ENCODE measurements at regions not wholly inside any gene's neighbourhood (a gene's known extent, or its start where the extent isn't known, plus 50 kb on each side); places are given as distances from the start of the nearest gene placed in this dataset.

DNA sequence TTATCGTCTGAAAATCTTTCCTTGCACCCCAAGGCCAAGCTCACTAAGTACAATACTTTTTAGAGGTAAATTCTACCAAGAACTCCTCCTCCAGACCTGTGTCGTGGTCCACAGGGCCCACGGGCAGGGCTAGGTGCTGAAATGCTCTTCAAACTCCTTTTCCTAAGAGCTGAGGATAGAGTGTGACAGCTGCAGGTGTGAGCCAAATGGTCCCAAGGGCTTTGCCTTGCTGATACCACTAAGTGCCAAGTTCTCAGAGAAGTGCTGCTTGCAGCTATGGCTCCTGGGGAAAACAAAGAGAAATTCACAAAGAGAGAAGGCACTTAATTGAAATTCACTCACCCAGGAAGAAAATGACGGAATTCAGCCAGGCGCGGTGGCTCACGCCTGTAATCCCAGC, 868.9 kb upstream of the AUTS2 start:
- Histone ChIP-seq H3K27ac (no peak overlapping the region), H3K9me3 (peaks cover 0 to 4% of the 10 kb centered on the region in 2 donors), H3K4me1 (no peaks in the 10 kb centered on the region), H3K4me3 (no peak overlapping the region), H3K27me3 (no peaks in the 10 kb centered on the region), H3K36me3 (no peaks in the 10 kb centered on the region)
- TF ChIP-seq, protein P1, sequence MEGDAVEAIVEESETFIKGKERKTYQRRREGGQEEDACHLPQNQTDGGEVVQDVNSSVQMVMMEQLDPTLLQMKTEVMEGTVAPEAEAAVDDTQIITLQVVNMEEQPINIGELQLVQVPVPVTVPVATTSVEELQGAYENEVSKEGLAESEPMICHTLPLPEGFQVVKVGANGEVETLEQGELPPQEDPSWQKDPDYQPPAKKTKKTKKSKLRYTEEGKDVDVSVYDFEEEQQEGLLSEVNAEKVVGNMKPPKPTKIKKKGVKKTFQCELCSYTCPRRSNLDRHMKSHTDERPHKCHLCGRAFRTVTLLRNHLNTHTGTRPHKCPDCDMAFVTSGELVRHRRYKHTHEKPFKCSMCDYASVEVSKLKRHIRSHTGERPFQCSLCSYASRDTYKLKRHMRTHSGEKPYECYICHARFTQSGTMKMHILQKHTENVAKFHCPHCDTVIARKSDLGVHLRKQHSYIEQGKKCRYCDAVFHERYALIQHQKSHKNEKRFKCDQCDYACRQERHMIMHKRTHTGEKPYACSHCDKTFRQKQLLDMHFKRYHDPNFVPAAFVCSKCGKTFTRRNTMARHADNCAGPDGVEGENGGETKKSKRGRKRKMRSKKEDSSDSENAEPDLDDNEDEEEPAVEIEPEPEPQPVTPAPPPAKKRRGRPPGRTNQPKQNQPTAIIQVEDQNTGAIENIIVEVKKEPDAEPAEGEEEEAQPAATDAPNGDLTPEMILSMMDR (IDR thresholded peaks at IDR 0.05) = no peak
- no peak for ATAC-seq
- intact Hi-C loops (cut with DNase I) = no loop called here
- no peak for DNase-seq

- H3K4me3 ChIP-seq = no peak overlapping the region
- no peak overlapping the region for H3K27ac ChIP-seq
- DNase-seq (no peak), ATAC-seq (no peak)
- intact Hi-C loops (cut with DNase I) = no loop called here
- TF ChIP-seq, protein P1 (IDR thresholded peaks at IDR 0.05) = no peak
- H3K36me3 ChIP-seq = no peaks in the 10 kb centered on the region
- peaks cover 0 to 4% of the 10 kb centered on the region in 2 donors for H3K9me3 ChIP-seq
- no peaks in the 10 kb centered on the region for H3K27me3 ChIP-seq
- H3K4me1 ChIP-seq = no peaks in the 10 kb centered on the region
These were observed 868.1 kb upstream of the AUTS2 start for GRCh38 chr7:68730194-68730593.

DNA sequence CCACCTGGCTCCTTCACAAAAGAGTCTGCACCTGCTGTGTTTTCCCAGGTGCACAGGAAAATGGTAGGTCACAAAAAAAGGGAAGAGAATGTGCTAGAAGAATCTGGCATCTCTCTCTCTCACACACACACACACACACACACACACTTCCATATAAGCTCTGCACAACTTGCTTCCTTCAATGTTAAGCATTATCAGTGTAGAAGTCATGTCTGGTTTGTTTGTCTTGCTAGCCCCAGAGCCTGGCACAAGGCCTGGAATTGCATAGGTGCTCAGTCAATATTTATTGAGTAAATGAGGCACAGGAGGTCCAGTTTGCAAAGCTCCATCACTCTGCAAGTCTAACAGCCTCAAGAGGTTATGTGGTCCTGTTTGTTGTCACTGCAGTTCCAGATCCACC, 867.3 kb upstream of the AUTS2 start:
- Histone ChIP-seq H3K27ac (no peak overlapping the region), H3K4me1 (no peaks in the 10 kb centered on the region), H3K9me3 (peaks cover 0 to 4% of the 10 kb centered on the region in 2 donors), H3K27me3 (no peaks in the 10 kb centered on the region), H3K4me3 (no peak overlapping the region), H3K36me3 (no peaks in the 10 kb centered on the region)
- DNase-seq = peak in 2 of 4 donors; percentile 15 to 41
- TF ChIP-seq, protein P1 (IDR thresholded peaks at IDR 0.05) = no peak
- intact Hi-C loops (cut with DNase I) = no loop called here
- ATAC-seq = peak; percentile 84

DNA sequence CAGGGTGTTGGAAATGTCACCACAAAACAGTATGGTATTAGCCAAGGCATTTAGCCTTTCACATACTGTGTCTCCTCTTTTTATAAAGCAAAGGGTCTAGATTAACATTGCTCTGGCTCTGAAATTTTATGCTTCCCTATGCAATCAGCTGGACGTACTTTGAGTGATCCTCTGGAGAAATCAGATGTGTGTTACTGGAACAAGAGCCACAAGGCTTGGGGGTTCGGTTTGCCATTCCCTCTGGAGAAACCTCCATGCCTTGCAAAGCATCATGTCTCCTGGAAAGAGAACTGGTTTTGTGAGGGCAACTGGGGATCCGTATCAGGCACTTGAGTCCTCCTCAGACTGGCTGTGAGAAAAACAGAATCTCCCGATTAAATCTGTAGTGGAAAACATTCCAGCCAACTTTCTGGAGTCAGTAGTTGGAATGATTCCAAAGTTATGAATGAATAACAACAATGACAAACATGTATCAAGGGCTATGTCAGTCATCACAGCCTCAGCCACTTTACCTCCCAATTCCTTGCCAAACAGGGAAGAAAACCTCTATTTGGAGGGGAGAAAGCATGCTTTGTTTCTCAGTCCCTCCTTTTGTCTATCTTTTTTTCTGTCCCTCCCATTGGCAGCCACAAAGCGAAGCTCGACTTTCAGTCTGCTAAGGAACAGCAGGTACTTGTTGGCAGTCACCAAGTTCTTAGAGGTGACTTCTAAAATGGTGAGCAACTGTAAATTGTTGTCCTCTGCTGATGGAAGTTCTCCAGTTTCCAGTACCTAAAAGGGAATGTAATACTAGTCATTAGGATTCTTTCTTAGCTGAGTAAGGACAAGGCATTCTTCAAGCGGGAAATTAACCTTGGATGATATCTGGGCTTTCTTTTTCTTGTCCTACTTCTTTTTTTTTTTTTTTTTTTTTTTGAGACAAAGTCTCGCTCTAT, 864.8 kb upstream of the AUTS2 start:
- no peaks in the 10 kb centered on the region for H3K27me3 ChIP-seq
- H3K36me3 ChIP-seq = no peaks in the 10 kb centered on the region
- no peak for ATAC-seq
- intact Hi-C loops (cut with DNase I) = no loop called here
- no peak overlapping the region for H3K27ac ChIP-seq
- DNase-seq = peak in 1 of 4 donors; percentile 12
- H3K9me3 ChIP-seq = peaks cover 0 to 9% of the 10 kb centered on the region in 2 donors
- TF ChIP-seq, protein P1 (IDR thresholded peaks at IDR 0.05) = no peak
- no peaks in the 10 kb centered on the region for H3K4me1 ChIP-seq
- no peak overlapping the region for H3K4me3 ChIP-seq

- Histone ChIP-seq H3K4me1 (no peaks in the 10 kb centered on the region), H3K9me3 (peaks cover 0 to 14% of the 10 kb centered on the region in 2 donors), H3K27me3 (no peaks in the 10 kb centered on the region), H3K4me3 (no peak overlapping the region), H3K27ac (no peak overlapping the region), H3K36me3 (no peaks in the 10 kb centered on the region)
- ATAC-seq (no peak), DNase-seq (no peak)
- TF ChIP-seq, protein P1 (IDR thresholded peaks at IDR 0.05) = no peak
- intact Hi-C loops (cut with DNase I) = no loop called here
These were observed 863.8 kb upstream of the AUTS2 start for GRCh38 chr7:68734431-68734830.
